Adrenal gland (tissue), 5 donors: ENCODE measurements at regions not wholly inside any gene's neighbourhood (a gene's known extent, or its start where the extent isn't known, plus 50 kb on each side); places are given as distances from the start of the nearest gene placed in this dataset.

Experiments
- POLR2A ChIP-seq, 2 donors: fragments of 450-650 bp; IDR thresholded peaks; one replicate each; pipeline ENCODE4 v1.6.1; 2017; ENCODE audit warnings: antibody characterized with exemption in 2 of 2, mild to moderate bottlenecking in 2 of 2, moderate library complexity in 1 of 2
- TF ChIP-seq, protein P1 (sequence below), 6 experiments: fragments of 450-650 bp in 4 of 6; fragments of 200-600 bp in 2 of 6; sonication (generic) in 1 of 6; IDR thresholded peaks; 1 replicate in 5 of 6; 2 replicates in 1 of 6; pipeline versions ENCODE4 v1.5.1 to v1.8.0; 2016 to 2021; ENCODE audit warnings: antibody characterized with exemption in 6 of 6, mild to moderate bottlenecking in 2 of 6, moderate library complexity in 1 of 6
- donor health status: DM: no; HTN: no; CAD: no.

DNA sequence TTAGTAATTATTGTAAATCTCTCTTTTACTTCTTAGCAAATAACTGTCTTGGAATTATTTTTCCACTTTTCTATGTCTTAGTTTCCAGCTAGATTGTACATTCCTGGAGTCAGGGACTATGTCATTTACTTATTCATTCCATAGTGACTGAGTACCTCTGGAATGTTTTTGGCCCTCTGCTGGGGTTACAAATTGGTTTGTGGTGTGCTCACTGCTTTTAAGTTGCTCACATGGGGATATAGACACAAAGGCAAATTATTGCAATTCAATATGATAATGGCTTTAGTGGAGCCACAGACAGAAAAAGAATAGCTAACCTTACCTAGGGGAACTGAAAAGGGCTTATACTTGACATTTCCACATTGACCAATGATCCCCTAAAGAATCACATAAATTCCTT lies 63.7 kb upstream of the PDGFRA start:
- TF ChIP-seq, protein P1, sequence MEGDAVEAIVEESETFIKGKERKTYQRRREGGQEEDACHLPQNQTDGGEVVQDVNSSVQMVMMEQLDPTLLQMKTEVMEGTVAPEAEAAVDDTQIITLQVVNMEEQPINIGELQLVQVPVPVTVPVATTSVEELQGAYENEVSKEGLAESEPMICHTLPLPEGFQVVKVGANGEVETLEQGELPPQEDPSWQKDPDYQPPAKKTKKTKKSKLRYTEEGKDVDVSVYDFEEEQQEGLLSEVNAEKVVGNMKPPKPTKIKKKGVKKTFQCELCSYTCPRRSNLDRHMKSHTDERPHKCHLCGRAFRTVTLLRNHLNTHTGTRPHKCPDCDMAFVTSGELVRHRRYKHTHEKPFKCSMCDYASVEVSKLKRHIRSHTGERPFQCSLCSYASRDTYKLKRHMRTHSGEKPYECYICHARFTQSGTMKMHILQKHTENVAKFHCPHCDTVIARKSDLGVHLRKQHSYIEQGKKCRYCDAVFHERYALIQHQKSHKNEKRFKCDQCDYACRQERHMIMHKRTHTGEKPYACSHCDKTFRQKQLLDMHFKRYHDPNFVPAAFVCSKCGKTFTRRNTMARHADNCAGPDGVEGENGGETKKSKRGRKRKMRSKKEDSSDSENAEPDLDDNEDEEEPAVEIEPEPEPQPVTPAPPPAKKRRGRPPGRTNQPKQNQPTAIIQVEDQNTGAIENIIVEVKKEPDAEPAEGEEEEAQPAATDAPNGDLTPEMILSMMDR (IDR thresholded peaks at IDR 0.05): no peak
- no peak for TF ChIP-seq POLR2A (IDR thresholded peaks at IDR 0.05)
